Liver (tissue), 3 donors: ENCODE measurements at regions not wholly inside any gene's neighbourhood (a gene's known extent, or its start where the extent isn't known, plus 50 kb on each side); places are given as distances from the start of the nearest gene placed in this dataset.

Experiments
- CTCF ChIP-seq: fragments of 150-350 bp; IDR thresholded peaks from 2 replicates; pipeline ENCODE4 v1.5.1; 2017; ENCODE audit warnings: improper control_type of control experiment, low read depth, low read length; ENCODE audit not compliant: missing input control
- EGR1 ChIP-seq, 2 donors: IDR thresholded peaks; 2 replicates each; pipeline ENCODE4 v1.6.1; 2016 to 2018; ENCODE audit warnings: antibody characterized with exemption in 2 of 2, low read depth in 2 of 2
- GABPA ChIP-seq, 2 donors: IDR thresholded peaks in 1 of 2; conservative IDR thresholded peaks in 1 of 2; 2 replicates each; pipeline ENCODE4 v1.6.1; 2016; ENCODE audit warnings: antibody characterized with exemption in 2 of 2, mild to moderate bottlenecking in 1 of 2, moderate library complexity in 1 of 2
- RAD21 ChIP-seq, 2 donors: IDR thresholded peaks; 2 replicates each; pipeline ENCODE4 v1.6.1; 2016; ENCODE audit warnings: antibody characterized with exemption in 2 of 2, mild to moderate bottlenecking in 2 of 2
- REST ChIP-seq: IDR thresholded peaks from 2 replicates; pipeline ENCODE4 v1.6.1; 2016; ENCODE audit warnings: antibody characterized with exemption, mild to moderate bottlenecking
- RXRA ChIP-seq, 2 donors: IDR thresholded peaks; 2 replicates each; pipeline ENCODE4 v1.6.1; 2017 to 2018; ENCODE audit warnings: antibody characterized with exemption in 2 of 2, mild to moderate bottlenecking in 1 of 2
- SP1 ChIP-seq: IDR thresholded peaks from 2 replicates; pipeline ENCODE4 v1.6.1; 2018; ENCODE audit warnings: antibody characterized with exemption, mild to moderate bottlenecking
- TAF1 ChIP-seq: conservative IDR thresholded peaks from 2 replicates; pipeline ENCODE4 v1.6.1; 2016; ENCODE audit warnings: antibody characterized with exemption, mild to moderate bottlenecking
- TF ChIP-seq, protein P1 (sequence below): IDR thresholded peaks from 2 replicates; pipeline ENCODE4 v1.6.1; 2016; ENCODE audit warnings: antibody characterized with exemption
- TF ChIP-seq, protein P2 (sequence below): IDR thresholded peaks from 2 replicates; pipeline ENCODE4 v1.6.1; 2016; ENCODE audit warnings: antibody characterized with exemption
- donor health status: healthy.
- donor health status: healthy.

DNA sequence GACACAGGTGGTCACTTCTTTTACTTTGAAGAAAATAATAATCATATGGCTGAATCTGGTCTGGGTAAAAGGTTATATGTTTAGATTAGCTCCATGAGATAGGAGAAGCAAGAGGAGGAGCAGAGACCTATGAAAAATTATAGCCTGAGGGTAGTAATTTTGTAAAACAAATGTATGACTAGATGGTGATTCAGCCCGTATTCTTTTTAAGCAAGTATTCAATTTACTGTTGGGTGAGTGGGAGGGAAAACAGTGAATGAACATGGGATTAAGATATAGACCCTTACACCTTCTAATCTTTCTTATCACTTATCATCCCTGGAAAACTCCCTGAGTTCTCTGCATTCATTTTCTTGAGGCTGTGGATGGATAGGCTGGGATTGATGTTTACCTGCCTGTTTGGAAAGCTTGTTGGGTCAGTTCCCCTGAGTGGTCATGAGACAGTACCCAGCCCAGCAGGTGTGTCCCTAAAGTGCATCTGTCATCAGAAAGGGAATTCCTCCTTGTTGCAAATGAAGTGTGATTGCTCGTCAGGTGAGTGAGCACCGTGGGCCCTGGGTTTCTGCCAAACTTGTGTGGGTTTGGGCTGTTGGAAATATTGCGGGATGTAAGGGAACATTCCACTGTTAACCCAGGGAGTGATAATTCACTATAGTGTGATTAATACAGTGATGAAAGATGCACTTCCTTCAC, 101.2 kb upstream of the GDNF start:
- TF ChIP-seq CTCF (no peak), REST (no peak), GABPA (IDR thresholded peaks at IDR 0.05 in 1 of 2, conservative IDR thresholded peaks at IDR 0.05 in 1 of 2) (no peak), RAD21 (IDR thresholded peaks at IDR 0.05) (no peak), TAF1 (no peak), EGR1 (IDR thresholded peaks at IDR 0.05; ENCODE audit: low read depth in 2 of 2) (no peak), SP1 (no peak), RXRA (IDR thresholded peaks at IDR 0.05) (no peak)
- TF ChIP-seq, protein P1, sequence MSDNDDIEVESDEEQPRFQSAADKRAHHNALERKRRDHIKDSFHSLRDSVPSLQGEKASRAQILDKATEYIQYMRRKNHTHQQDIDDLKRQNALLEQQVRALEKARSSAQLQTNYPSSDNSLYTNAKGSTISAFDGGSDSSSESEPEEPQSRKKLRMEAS: no peak
- TF ChIP-seq, protein P2, sequence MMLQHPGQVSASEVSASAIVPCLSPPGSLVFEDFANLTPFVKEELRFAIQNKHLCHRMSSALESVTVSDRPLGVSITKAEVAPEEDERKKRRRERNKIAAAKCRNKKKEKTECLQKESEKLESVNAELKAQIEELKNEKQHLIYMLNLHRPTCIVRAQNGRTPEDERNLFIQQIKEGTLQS: no peak
